Stimulated activated CD4-positive, alpha-beta T cell treated with anti-CD3 and anti-CD28 coated beads, Interleukin-15, amount 100 ng/mL, for 24 hours (primary cell): ENCODE measurements at regions not wholly inside any gene's neighbourhood (a gene's known extent, or its start where the extent isn't known, plus 50 kb on each side); places are given as distances from the start of the nearest gene placed in this dataset.

Source experiments
- DNase-seq: peaks from one replicate; pipeline ENCODE4 v3.0.0-alpha.2; 2020

GRCh38 chr1:208298593-208299269, 54.5 kb upstream of the PLXNA2 start:
- DNase-seq: no peak

GRCh38 chr1:208300084-208300770, 56.0 kb upstream of the PLXNA2 start:
- DNase-seq: no peak

- no peak for DNase-seq
These were observed 58.6 kb upstream of the PLXNA2 start for GRCh38 chr1:208302699-208303238.

- no peak for DNase-seq
These were observed 59.8 kb upstream of the PLXNA2 start for GRCh38 chr1:208303743-208304712.

- DNase-seq: no peak
These were observed 64.0 kb upstream of the PLXNA2 start for GRCh38 chr1:208308221-208308620.

- DNase-seq: no peak
These were observed 65.6 kb upstream of the PLXNA2 start for GRCh38 chr1:208309771-208310170.

GRCh38 chr1:208312706-208313105, 68.5 kb upstream of the PLXNA2 start:
- no peak for DNase-seq

- no peak for DNase-seq
These were observed 70.2 kb upstream of the PLXNA2 start for GRCh38 chr1:208314431-208314830.

- DNase-seq: no peak
These were observed 74.1 kb upstream of the PLXNA2 start for GRCh38 chr1:208318150-208318734.

- DNase-seq: no peak
These were observed 79.8 kb upstream of the PLXNA2 start for GRCh38 chr1:208324005-208324404.

GRCh38 chr1:208326033-208326432, 81.8 kb upstream of the PLXNA2 start:
- DNase-seq: no peak

GRCh38 chr1:208329300-208329699, 85.1 kb upstream of the PLXNA2 start:
- no peak for DNase-seq

- no peak for DNase-seq
These were observed 88.0 kb upstream of the PLXNA2 start for GRCh38 chr1:208332036-208332773.

GRCh38 chr1:208332774-208333126, 88.6 kb upstream of the PLXNA2 start:
- DNase-seq: no peak

GRCh38 chr1:208333676-208334075, 89.5 kb upstream of the PLXNA2 start:
- no peak for DNase-seq

GRCh38 chr1:208335371-208336136, 91.4 kb upstream of the PLXNA2 start:
- no peak for DNase-seq

GRCh38 chr1:208336137-208336518, 91.9 kb upstream of the PLXNA2 start:
- no peak for DNase-seq

GRCh38 chr1:208339911-208340310, 95.7 kb upstream of the PLXNA2 start:
- no peak for DNase-seq

GRCh38 chr1:208343226-208343625, 99.0 kb upstream of the PLXNA2 start:
- no peak for DNase-seq

- no peak for DNase-seq
These were observed 100.1 kb upstream of the PLXNA2 start for GRCh38 chr1:208344202-208344857.

- no peak for DNase-seq
These were observed 103.0 kb upstream of the PLXNA2 start for GRCh38 chr1:208347191-208347590.
